Stimulated activated CD4-positive, alpha-beta T cell treated with anti-CD3 and anti-CD28 coated beads, Interleukin-2, amount 100 ng/mL, for 4 hours (primary cell): ENCODE measurements at regions not wholly inside any gene's neighbourhood (a gene's known extent, or its start where the extent isn't known, plus 50 kb on each side); places are given as distances from the start of the nearest gene placed in this dataset.
"Not testable (repeated sequence)": the region's sequence is repeated elsewhere in the genome, so short reads cannot be mapped to it uniquely, and the experiment has no call there.

ENCODE experiments used
- DNase-seq: peaks from one replicate; pipeline ENCODE4 v3.0.0-alpha.2; 2020; ENCODE audit warnings: low read depth

GRCh38 chr3:109804697-109805096, 467.4 kb upstream of the DPPA4 start:
- DNase-seq, result no peak

GRCh38 chr3:109806929-109807328, 469.6 kb upstream of the DPPA4 start:
- peak; percentile 44 for DNase-seq

- DNase-seq, result no peak
These were observed 472.2 kb upstream of the DPPA4 start for GRCh38 chr3:109809513-109809912.

GRCh38 chr3:109818081-109818480, 480.7 kb upstream of the DPPA4 start:
- no peak for DNase-seq

GRCh38 chr3:109819734-109820133, 482.4 kb upstream of the DPPA4 start:
- DNase-seq, result no peak

GRCh38 chr3:109825971-109826810, 488.8 kb upstream of the DPPA4 start:
- no peak for DNase-seq

- DNase-seq, result no peak
These were observed 494.1 kb upstream of the DPPA4 start for GRCh38 chr3:109831403-109831802.

GRCh38 chr3:109835958-109836357, 498.6 kb upstream of the DPPA4 start:
- no peak for DNase-seq

GRCh38 chr3:109851854-109852253, 514.5 kb upstream of the DPPA4 start:
- DNase-seq, result no peak

GRCh38 chr3:109852283-109852682, 514.9 kb upstream of the DPPA4 start:
- no peak for DNase-seq

GRCh38 chr3:109853077-109853731, 515.9 kb upstream of the DPPA4 start:
- no peak for DNase-seq

- no peak for DNase-seq
These were observed 526.4 kb upstream of the DPPA4 start for GRCh38 chr3:109863701-109864100.

GRCh38 chr3:109864452-109864851, 527.1 kb upstream of the DPPA4 start:
- no peak for DNase-seq

GRCh38 chr3:109869586-109869985, 532.2 kb upstream of the DPPA4 start:
- no peak for DNase-seq

- DNase-seq, result no peak
These were observed 537.8 kb upstream of the DPPA4 start for GRCh38 chr3:109874896-109875708.

- not testable (repeated sequence) for DNase-seq
These were observed 540.3 kb upstream of the DPPA4 start for GRCh38 chr3:109877616-109878015.

- no peak for DNase-seq
These were observed 544.8 kb upstream of the DPPA4 start for GRCh38 chr3:109882144-109882543.

- DNase-seq, result no peak
These were observed 549.9 kb upstream of the DPPA4 start for GRCh38 chr3:109887293-109887692.

GRCh38 chr3:109888026-109888425, 550.7 kb upstream of the DPPA4 start:
- DNase-seq, result no peak

- no peak for DNase-seq
These were observed 560.4 kb upstream of the DPPA4 start for GRCh38 chr3:109897734-109898133.

GRCh38 chr3:109899925-109900324, 562.6 kb upstream of the DPPA4 start:
- DNase-seq, result no peak

- no peak for DNase-seq
These were observed 563.4 kb upstream of the DPPA4 start for GRCh38 chr3:109900783-109901182.

GRCh38 chr3:109902549-109902948, 565.2 kb upstream of the DPPA4 start:
- DNase-seq, result no peak
